Erythroblast (primary cell): ENCODE measurements at regions not wholly inside any gene's neighbourhood (a gene's known extent, or its start where the extent isn't known, plus 50 kb on each side); places are given as distances from the start of the nearest gene placed in this dataset.

ENCODE experiments used
- DNase-seq, 2 experiments: peaks; one replicate each; lab custom pipeline; 2025; lab: John Stamatoyannopoulos, UW
- GATA1 ChIP-seq: IDR thresholded peaks from 2 replicates; pipeline ENCODE4 v1.6.1; 2011; ENCODE audit warnings: low read depth, mild to moderate bottlenecking, control low read depth, low read length, moderate library complexity
- POLR2A ChIP-seq: IDR thresholded peaks from 2 replicates; pipeline ENCODE4 v1.6.1; 2011; ENCODE audit warnings: mild to moderate bottlenecking, low read length

DNA sequence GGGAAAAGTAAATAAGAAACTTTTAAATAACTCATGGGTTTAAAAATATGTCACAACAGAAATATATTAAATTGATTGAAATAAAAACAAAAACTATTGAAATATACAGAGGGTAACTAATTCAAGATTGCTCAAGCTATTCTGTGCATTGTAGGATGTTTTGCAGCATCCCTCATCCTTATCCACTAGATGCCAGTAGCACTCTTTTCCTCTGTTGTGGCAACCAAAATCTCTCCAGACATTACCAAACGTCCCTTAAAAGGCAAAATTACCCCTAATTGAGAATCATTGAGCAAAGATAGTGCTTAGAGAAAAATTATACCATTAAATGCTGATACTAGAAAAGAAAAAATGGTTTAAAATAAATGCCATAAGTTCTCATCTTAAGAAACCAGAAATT, 682.6 kb downstream of the RWDD3 start:
- no peak for DNase-seq

DNA sequence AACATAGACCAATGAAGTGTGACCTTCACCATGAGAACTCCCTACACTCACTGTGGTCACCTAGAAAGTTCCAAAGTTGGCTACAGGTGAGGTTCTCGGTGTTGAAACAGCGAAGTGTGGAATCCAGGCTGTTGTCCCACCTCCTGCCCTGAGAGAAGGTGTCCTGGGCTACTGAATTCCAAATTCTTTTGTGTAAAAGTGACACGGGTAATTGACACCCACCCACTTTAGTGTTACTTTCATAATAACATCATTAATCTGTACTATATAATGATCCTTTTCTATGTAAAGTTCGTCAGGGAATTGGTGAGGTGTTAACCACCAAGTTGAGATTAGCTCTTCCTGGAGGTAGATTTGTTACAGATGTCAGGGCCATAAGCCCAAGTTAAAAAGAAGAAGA, 690.7 kb downstream of the RWDD3 start:
- no peak for DNase-seq
- TF ChIP-seq GATA1 (no peak), POLR2A (no peak)

More for the DNA sequence above, 682.6 kb downstream of the RWDD3 start:
- TF ChIP-seq GATA1 (no peak), POLR2A (no peak)

DNA sequence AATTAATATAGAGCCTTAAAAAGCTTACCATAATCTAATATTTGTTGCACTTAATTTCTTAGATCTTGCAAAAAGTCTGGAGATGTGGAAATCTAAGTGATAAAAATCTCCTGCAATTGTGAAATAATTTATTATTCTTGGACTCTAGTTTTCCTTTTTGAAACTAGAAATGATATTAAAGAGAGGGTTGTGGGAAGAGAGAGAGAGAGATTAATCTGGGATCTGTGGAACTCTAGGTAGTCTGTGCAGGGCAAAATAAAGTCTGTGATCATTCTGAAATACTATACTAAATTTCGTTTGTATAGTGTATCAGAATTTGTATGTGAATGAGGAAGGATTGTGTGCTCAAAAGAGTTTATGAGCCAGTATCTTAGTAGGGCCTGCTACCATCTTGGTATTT, 692.3 kb downstream of the RWDD3 start:
- TF ChIP-seq POLR2A: no peak
- TF ChIP-seq GATA1: no peak
- no peak for DNase-seq

DNA sequence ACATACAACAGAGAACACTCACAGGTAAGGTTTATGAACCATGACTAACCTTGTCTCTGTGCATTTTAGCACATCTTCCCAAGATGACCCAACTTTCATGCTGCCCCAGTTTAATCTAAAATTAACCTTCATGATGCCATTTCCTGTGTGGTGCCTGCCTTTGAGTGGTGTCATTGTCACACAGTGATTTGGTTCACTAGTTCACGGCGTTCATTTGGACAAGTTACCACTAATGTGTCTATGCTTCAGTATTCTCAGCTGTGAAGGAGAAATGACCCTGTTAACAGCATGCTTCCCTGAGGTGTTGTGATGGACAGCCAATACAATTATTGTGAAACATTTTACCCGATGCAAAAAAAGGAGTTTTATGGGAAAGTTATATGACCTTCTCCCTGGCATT, 693.1 kb downstream of the RWDD3 start:
- TF ChIP-seq GATA1 (no peak), POLR2A (no peak)
- no peak for DNase-seq

DNA sequence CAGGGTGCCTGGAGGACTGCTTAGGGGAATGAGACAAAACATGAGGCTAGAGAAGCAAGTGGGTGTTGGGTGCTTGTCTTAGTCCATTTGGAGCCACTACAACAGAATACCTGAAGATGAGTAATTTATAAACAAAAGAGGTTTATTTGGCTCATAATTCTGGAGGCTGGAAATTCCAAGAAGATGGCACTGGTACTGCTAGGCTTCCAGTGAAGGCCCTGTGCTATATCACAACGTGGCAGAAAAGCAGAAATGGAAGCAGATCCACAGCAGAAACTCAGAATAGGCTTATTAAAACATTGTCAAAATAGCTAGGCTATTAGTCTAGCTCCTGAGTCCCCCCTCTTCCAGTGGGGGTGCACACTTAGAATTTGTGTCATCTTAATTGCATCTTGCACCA, 701.7 kb downstream of the RWDD3 start:
- no peak for DNase-seq
- no peak for TF ChIP-seq GATA1
- TF ChIP-seq POLR2A: no peak

DNA sequence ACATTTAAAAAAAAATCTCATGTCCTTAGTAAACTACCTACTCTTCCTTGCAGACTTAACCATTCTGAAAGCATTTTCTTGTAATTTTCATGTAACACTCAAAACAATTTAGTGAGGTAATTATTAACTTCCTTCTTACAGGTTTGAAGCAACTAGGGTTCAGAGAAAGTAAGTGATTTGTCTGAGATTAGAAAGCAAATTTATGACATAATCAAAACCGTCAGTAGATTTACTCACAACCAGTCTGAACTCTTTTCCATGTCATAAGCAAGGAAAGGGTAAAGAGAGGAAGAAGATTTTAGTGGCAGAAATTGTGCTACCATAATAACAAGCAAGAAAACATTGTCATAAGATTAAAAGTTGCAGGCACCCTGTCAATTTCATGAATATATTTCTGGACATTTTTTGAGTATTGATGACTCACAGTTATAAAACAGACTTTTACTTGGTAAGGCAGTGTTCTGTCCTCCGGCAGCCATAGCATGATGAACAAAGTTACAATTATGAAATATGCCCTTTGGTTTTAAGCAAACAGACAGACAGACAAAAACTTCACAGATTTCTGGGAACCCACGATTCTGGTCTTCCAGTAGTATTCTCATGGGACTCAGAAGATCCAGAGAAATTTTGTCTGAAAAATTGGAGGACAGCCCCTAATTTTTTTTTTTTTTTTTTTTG, 707.2 kb downstream of the RWDD3 start:
- no peak for DNase-seq
- TF ChIP-seq POLR2A (no peak), GATA1 (no peak)

DNA sequence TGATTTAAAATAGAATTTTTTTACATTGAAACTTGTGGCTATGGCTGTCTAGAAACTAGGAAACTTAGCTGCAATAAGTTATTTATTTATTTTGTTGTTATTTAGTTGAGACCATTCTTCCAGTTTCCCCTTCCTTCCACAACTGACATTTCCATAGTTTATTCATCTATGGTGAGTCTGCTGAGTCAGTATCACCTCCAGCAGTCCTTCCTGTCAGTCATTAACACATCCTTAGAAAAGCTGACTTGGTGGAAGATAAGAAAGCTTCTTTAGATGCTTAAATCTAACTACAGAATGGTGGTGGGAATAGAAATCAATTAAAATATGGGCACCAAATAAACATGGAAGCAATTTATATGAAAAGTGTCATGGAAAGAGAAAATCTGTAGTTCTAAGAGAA, 714.0 kb downstream of the RWDD3 start:
- no peak for DNase-seq

DNA sequence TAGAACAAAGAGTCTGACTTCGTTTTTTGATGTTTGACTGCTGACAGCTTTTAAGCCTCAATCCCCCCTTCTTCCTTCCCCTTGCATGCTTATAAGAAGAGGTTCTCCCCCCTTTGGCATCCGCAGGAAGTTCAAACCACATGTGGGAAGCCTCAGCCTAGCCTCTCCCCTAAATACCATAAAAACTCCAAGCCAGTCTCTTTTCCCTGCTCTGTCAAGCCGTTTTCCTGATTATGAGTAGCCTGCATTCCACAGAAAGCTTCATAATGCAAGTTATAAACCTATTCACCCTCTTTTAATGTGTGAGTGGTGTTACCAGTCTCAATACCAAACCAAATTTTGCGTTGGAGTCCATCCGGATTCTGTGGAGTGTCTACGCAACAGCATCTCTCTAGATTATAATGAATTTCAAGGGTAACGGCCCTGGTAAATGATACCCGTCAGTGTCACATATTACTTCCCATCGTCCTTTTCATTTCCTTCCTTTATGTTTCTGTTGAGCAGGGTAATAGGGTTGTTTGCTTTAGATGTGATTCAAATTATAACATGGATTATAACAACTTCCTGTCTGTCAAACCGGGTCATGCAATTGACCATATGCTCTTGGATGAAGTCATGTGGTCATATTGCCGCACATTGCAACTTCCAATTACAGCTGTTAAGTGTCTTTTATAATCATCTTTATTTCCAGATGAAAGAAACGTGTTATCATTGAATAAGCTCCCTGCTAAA, 717.5 kb downstream of the RWDD3 start:
- no peak for DNase-seq

More for the DNA sequence above, 714.0 kb downstream of the RWDD3 start:
- TF ChIP-seq POLR2A: no peak
- no peak for TF ChIP-seq GATA1

DNA sequence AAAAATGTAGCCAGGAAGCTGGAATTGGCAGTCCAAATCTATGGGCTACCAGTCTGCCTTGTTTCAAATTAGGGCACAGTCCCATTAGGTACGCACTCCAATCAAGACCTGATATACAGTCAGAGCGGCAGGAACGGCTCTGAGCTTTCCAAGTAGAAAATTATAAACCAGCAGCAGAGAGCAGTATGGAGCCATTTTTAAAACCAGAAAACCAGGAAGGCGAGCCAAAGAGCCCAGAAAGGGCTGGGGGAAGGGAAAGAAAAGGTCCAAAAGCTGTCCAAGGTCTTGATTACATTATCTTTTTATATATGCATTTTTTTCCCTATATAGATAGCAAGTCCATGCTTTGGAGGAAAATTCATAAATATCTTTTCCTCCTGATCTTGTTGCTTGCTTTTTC, 719.0 kb downstream of the RWDD3 start:
- TF ChIP-seq POLR2A (no peak), GATA1 (no peak)
- no peak for DNase-seq

More for the DNA sequence above, 717.5 kb downstream of the RWDD3 start:
- no peak for TF ChIP-seq GATA1
- TF ChIP-seq POLR2A: no peak

DNA sequence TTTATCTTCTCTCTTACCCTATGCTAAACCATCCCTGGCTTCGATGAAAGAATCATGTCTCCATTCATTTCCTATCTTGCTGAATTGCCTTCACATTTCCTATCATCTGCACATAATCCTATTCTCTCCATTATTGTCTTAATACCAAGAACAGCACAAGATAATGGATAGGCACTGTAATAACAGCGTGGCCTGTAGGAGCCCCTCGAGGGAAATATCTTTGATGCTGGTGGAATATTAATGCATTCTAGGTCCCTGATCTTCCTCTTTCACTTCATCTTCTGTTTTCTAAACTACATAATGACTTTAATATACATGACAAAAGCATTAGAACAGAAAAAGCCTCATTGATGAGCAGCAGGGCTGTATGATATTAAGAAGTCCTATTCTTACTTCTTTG, 720.6 kb downstream of the RWDD3 start:
- TF ChIP-seq GATA1: no peak
- no peak for DNase-seq

DNA sequence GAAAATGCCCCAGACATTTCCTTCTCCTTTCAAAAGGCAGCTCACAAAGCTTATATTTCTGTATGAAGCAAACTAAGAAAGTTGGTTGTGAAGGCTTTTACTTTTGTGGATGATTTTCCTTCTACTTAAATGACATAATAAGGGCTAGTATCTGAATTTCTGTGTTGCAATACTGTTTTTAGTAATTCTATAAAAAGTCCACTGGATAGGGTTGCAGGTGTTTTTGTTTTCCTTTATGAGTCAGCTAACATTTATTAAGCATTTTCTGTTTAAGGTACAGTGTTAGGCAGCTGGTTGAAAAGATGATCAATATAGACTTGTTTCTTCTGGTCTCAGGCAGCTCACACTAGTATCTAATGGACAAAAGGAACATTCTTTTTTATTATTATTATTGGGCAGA, 722.2 kb downstream of the RWDD3 start:
- no peak for TF ChIP-seq GATA1
- TF ChIP-seq POLR2A: no peak
- no peak for DNase-seq

DNA sequence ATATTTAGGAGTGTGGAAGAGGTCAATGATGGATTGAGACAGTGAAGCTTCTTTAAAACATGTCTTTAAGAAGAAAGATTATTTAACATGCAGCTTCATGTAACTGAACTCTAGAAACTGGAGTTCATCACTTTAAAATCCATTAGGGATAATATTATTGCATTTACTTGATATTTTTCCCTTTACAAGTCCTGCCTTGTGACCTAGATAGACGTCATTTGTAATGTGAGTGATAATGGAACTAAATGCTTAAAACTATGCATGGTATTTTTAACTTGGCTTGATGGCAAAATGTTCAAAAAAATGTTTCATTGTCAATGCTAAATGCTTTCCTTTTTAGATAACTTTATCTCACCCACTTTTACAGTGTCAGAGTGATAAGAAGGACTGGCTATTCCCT, 723.7 kb downstream of the RWDD3 start:
- TF ChIP-seq GATA1 (no peak), POLR2A (no peak)
- DNase-seq: no peak

DNA sequence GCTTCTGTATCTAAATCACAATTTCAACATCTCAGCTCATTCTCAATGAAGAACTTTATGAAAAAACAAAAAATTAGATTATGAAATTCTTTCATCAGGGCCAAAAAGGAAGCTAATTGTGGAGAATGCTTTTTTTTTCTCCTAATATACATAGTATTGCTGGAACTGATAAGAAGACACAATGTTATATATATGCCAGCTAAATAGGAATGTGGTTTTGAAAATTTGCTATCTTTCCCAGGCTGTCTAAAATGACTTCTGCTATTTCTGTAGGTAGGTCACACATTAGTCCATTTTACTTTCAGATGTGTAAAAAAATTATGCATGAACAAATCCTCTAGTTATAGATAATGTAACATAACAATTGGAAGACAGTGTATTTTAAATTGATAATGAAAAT, 732.9 kb downstream of the RWDD3 start:
- no peak for TF ChIP-seq GATA1
- no peak for TF ChIP-seq POLR2A
- DNase-seq: no peak

DNA sequence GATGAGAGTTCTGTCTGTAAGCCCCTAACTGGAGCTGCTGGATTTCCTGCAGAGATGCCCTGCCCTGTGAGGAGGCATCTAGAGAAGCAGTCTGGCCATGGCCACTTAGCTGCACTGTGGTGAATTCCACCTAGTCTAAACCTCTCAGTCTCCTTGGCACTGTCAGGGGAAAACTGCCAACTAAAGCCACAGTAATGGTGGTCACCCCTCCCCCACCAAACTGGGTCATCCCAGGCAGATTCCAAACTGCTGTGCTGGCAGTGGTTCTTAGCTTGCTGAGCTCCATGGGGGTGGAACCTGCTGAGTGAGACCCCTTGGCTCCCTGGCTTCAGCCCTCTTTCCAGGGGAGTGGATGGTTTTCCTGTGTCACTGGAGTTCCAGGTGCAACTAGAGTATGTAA, 740.6 kb downstream of the RWDD3 start:
- no peak for DNase-seq

More for the DNA sequence above, 740.6 kb downstream of the RWDD3 start:
- TF ChIP-seq GATA1: no peak
- TF ChIP-seq POLR2A: no peak
